GM19467 (cell line): ENCODE measurements at regions not wholly inside any gene's neighbourhood (a gene's known extent, or its start where the extent isn't known, plus 50 kb on each side); places are given as distances from the start of the nearest gene placed in this dataset.

Experiments used
- ATAC-seq: cut with Tn5 transposase; IDR thresholded peaks from one replicate; pipeline ENCODE4 v1.9.1; 2021; ENCODE audit warnings: mild to moderate bottlenecking, moderate library complexity; ENCODE audit not compliant: unreplicated experiment

DNA sequence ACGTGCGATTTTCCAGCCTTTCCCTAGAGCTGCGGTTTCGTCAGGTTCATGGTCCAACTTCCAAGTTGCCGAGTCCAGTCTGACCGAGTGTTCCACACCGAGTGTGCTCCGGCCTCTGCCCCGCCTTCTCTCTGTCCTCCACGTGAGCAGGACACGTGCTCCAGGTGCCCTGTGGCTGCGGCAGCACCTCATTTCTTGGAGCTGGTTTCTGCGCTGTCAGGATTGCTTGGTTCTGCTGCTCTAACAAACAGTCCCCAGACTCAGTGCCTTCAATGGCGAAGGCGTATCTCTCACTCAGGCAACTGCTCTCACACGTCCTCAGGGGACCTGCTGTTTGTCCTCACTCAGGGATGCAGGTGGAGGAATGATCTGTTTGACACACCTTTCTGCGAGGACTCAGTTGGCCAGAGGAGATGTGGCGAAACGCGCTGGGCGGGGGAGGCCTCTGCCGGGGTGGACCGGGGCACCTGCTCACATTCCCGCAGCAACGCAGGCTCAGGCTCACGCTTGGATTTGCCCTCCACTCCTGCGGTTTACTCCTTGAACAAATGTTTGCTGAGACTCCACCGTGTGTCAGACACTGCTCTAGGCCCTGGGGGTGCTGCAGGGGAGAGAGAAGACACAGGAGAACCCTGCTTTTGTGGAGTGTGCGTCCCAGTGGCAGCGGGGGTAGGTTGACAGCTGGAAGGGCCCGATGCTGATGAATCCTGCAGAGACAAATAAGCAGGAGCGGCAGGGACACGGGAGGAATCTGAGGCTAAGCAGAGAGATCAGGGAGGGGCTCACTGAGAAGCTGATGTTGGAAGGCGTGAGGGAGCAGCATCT, 63.4 kb upstream of the FBRSL1 start:
- no peak for ATAC-seq

- ATAC-seq, result no peak
Measured at GRCh38 chr12:132424811-132425210, 65.1 kb upstream of the FBRSL1 start.

DNA sequence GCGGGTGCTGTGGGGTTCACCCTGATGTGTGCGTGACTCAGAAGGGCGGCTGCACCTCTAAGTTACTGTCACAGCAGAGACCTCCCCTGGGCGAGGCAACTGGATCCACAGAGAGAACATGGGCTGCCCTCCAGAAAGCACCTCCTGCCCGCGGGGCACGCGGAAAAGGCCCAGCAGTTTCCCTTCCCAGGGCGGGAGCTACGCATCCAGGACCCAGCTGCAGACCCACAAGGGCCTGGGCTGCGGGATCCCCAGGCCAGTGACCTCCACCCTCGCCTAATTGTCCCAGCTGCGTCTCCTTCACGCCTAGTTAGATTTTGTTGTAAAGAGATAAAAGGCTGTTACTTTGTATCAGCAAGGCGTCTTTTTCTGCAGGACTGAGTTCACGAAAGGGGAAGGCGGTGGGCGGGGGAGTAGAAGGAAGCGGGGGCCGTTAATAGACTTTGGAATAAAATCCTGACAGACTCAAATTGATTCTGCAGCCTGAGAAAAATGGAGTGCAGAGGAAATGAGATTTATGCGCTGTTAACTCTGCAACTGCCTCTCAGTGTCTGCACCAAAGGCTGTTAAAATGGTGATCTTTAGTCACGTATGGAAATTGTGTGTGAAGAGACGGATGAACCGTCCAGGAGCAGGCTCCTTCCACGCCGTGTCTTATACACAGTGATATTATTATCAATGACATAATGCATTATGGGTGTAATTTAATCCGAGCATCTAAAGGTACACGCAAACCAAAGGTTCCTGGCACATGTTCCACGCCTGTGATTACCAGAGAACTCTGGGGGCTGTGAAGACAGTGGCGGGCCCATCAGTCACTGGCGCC, 65.9 kb upstream of the FBRSL1 start:
- no peak for ATAC-seq

GRCh38 chr12:132423251-132423819, 66.6 kb upstream of the FBRSL1 start:
- ATAC-seq, result no peak

DNA sequence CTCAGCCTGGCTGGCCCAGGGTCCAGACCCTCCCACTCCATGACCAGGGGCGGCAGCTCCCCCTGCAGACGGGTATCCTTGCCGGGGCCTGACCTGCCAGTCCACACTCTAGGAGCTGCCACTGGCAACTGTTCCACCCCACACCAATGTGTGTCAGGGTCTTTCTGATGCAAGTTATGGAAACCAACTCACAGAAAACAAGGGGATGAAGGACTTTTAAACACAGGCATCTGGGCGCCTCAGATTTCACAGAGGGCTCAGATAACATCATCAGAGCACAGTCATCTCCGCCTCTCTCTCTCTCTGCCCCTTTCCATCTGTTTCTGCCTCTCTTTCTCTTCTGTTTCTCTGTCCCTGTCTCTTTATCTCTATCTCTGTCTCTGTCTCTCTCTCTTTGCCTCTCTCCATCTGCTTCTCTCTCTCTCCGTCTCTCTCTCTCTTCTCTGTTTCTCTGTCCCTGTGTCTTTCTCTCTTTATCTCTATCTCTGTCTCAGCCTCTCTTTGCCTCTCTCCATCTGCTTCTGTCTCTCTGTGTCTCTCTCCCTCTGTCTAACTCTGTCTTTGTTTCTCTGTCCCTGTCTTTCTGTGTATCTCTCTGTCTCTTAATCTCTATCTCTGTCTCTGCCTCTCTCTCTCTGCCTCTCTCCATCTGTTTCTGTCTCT, 67.4 kb upstream of the FBRSL1 start:
- no peak for ATAC-seq

GRCh38 chr12:132422040-132422380, 67.9 kb upstream of the FBRSL1 start:
- no peak for ATAC-seq

GRCh38 chr12:132419631-132420246, 70.2 kb upstream of the FBRSL1 start:
- ATAC-seq, result no peak

DNA sequence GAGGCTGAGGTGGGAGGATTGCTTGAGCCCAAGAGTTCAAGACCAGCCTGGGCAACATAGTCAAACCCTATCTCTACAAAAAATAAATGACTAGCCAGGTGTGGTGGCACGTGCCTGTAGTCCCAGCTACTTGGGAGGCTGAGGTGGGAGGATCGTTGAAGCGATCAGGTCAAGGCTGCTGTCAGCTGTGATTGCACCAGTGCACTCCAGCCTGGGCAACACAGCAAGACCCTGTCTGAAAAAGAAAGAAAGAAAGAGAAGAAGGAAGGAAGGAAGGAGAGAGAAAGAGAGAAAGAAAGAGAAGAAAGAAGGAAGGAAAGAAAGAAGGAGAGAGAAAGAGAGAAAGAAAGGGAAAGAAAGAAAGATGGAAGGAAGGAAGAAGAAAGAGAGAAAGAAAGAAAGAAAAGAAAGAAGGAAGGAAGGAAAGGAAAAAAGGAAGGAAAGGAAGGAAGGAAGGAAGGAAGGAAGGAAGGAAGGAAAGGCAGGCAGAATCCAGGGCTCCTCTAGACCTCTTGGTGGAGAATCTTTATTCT, 71.5 kb upstream of the FBRSL1 start:
- no peak for ATAC-seq

GRCh38 chr12:132417741-132418140, 72.2 kb upstream of the FBRSL1 start:
- ATAC-seq, result no peak

GRCh38 chr12:132416827-132417226, 73.1 kb upstream of the FBRSL1 start:
- no peak for ATAC-seq

DNA sequence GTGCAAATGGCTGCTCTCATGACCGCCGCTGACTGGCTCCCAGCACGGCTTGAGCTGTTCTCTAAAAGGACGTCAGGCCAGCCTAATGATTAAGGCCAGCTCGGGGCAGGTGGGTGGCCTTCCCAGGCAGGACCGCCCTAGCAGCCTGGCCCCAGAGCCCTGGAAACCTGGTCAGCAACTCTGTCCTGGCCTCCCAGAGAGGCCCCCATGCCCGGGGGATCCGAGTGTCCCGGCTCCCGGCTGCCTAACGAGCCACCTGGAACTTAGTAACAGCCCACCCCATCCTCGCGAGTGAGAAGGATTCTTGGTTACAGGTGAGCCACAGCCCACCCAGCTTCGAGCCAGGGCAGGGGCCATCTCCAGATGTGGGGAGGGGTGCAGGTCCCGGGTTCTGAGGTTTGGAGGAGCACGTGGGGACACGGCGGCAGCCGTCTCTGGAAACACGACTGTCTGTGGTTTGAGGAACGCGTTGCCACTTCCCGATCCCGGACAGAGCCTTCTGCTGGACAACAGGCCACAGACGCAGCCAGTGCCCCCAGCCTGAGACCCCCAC, 73.8 kb upstream of the FBRSL1 start:
- no peak for ATAC-seq

DNA sequence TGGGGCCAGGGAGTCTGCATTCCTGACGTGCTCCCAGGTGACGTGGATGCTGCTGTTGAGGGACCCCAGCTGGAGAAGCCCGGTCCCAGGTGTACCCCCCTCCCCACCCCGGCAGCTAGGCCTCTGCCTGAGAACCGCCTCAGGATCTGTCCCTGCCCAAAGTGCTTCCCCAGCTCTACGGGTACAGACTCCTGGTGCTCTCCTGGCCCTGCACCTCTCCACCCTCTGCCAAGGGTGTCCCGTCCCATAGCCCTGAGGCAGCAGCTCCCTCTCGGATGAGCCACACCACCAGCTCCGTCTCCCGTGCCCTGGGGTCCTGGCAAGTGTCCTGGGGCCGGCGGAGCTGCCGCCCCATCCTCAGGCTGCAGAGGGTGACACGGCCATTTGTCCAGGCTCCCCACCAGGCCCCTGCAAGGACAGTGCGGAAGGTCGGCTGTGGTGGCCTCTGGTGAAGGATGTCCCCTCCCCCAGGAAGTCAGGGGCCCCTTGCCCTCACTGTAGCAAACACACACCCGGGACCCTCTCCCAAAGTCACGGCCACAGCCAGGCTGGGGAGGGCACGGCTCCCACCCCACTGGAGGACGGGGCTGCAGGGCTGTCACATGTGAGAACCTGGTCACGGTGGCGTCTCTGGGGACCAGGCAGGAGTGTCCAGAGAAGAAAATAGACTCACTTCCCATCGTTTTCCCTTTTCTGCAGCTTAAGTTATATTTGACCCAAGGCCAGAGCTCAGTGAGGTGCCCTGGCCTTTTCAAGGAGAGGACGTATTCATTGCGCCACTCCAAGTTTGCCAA, 74.4 kb upstream of the FBRSL1 start:
- no peak for ATAC-seq

DNA sequence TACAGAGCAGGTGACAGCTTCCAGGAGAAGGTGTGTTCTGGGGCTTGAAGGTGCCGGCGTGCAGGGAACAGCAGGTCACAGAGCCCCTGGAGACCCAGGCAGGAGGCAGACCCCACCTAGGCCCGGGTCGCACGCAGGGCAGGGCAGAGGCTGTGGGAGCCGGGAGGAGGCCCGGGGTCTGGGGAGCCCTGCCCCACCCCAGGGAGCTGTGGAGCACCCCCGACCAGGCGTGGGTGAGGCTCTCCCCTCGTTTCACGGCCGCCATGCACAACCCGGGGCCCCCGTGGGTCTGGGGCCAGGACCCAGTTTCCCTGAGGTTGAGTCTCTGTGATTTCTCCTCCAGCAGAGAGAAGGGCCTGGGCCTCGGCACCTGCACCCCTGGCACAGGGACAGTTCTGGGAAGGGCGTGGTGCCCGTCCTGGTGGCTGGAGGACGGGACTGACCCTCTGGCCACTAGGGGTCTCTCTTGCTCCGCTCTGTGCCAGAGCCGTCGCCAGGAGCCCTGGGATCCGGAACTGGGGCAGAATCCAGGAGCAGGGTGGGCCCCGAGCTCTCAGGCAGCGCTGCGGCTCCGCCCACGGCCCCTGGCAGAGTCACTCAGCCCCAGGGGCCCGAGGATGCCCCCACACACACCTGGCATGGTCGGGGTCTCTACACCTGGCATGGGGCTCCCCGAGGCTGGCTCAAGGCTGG, 75.2 kb upstream of the FBRSL1 start:
- peak; percentile 76 for ATAC-seq

DNA sequence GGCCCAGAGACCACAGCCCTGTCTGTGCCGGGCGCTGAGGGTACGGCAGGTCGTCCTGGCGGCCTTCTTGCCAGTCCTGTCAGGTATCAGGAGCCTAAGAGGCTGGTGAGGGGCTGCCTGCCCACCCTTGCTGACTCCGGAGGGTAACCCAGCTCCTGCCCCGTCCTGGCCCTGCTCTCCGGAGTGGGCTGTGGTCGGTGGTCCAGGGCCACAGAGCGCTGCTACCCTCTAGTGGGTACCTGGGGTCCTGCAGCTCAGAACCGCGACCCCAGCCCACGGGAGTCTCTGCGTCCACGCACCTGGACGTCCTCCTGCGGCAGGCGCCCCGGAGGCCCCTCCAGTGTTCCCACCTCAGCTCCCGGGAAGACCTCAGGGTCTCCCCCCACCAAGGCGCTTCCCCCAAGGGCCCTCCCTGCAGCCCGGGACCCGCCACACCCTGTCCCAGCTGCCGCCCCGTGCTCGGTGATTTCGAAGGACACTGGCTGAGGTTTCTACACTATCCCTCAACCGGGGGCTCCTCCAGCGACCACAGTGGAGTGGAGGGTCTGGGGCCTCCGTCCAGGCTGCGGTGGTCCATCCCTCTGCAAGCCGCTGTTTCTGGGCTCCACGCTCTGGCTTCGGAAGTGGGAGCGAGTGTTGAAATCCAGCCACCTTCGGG, 75.9 kb upstream of the FBRSL1 start:
- no peak for ATAC-seq

DNA sequence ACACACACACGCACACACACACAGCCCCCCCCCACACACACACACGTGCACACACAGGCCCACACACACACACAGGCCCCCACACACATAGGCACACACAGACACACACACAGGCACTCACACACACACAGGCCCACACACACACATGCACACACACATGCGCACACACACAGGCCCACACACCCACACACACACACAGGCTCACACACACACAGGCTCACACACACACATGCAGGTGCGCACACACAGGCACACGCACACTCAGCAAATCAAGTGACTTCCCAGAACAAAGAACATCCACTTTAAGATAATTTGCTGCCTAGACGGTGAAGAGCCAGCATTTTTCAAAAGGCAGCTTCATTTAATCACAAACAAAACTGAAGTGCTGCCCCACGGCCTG, 78.5 kb upstream of the FBRSL1 start:
- no peak for ATAC-seq

- no peak for ATAC-seq
Measured at GRCh38 chr12:132410849-132411248, 79.1 kb upstream of the FBRSL1 start.

DNA sequence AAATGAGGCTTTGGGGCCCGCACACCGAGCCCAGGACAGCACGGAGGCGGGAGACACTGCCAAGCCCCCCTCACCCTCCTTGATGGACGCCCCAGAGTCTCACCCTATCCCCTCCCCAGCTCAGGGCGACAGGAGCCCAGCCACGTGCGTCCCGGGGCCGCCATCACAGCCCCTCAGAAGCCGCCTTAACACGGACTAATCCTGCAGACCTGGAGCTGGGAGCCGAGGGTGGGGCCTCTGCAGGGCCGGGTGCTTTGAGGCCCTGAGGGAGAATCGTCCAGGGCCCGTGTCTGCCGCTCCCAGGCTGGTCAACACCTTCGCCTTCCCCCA, 79.7 kb upstream of the FBRSL1 start:
- no peak for ATAC-seq

DNA sequence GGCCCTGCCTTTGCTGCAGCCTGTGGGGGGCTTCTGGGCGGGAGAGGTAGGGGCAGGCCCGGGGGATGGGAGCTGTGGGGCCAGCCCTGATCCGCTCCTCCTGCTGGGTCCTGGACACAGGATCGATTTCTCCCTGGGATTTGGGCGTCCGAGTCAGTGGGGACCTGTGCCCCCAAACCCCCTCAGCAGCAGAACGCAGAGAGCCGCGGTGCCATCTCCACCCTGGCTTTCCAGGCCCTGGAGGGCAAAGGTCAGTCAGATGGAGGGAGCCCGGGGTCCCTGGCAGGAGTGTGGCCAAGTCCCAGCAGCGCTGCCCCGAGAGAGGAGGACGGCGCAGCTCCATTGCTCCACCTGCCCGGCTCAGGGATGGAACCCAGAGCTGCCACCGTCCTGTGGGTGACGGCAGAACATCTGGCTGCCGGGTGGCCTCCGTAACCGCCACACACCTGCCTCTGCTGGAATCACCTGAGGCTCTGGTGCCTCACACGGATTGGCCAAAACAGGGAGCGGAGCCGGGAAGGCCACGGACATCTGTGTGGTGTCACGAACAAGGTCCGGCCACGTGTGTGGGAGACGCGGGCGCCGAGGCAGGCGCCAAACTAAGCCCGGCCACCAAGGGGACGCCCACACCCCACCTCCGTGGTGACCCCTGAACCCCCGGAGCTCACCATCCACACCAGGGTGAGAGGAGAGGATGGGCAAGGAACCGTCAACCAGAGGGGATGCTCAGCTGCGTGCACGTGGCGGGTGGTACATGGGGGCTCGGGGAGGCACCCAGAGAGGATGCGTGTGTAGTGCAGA, 80.3 kb upstream of the FBRSL1 start:
- ATAC-seq, result no peak
